ENCODE measurements at regions not wholly inside any gene's neighbourhood (a gene's known extent, or its start where the extent isn't known, plus 50 kb on each side); places are given as distances from the start of the nearest gene placed in this dataset.

GRCh38 chr13:31625115-31625514 is 114.2 kb upstream of the RXFP2 start:
- POLR2A ChIA-PET = no interaction called here
- peaks cover 16% of the 10 kb centered on the region for H3K4me1 ChIP-seq (ENCODE audit: control insufficient read depth, extremely low read depth, insufficient read depth, low read length)
- H3K4me2 ChIP-seq (ENCODE audit: insufficient read depth, low read length) = no peak overlapping the region
- FAIRE-seq (no peak), DNase-seq (ENCODE audit: low read depth, low spot score) (peak; percentile 39)
- no peaks in the 10 kb centered on the region for H3K36me3 ChIP-seq (ENCODE audit: control insufficient read depth in 2 of 2, extremely low read depth in 1 of 2, insufficient read depth in 2 of 2, low read length in 2 of 2)
- H3K27ac ChIP-seq (ENCODE audit: insufficient read depth, low read depth, low read length) = no peak overlapping the region
- CTCF ChIA-PET = no interaction called here
- no peak overlapping the region for H2AFZ ChIP-seq (ENCODE audit: low read depth, low read length)
- TF ChIP-seq EZH2 (IDR thresholded peaks at IDR 0.05; ENCODE audit: borderline replicate concordance, low read depth, low read length, severe bottlenecking) (no peak), JUN (IDR thresholded peaks at IDR 0.05; ENCODE audit: borderline replicate concordance, insufficient read depth, insufficient read length, low read depth) (no peak), MYC (IDR thresholded peaks at IDR 0.05; ENCODE audit: low read depth, low read length) (no peak), FOS (IDR thresholded peaks at IDR 0.05; ENCODE audit: borderline replicate concordance, insufficient read depth, low read length) (no peak), MAX (IDR thresholded peaks at IDR 0.05; ENCODE audit: insufficient read depth, insufficient read length) (no peak), POLR2A (IDR thresholded peaks at IDR 0.05; ENCODE audit: low read depth, low read length) (no peak), POLR2AphosphoS5 (IDR thresholded peaks at IDR 0.05; ENCODE audit: insufficient read depth, low read depth, low read length) (no peak), GATA2 (IDR thresholded peaks at IDR 0.05; ENCODE audit: insufficient read depth, insufficient read length, low read depth, low read length) (no peak)
- TF ChIP-seq, protein P1, sequence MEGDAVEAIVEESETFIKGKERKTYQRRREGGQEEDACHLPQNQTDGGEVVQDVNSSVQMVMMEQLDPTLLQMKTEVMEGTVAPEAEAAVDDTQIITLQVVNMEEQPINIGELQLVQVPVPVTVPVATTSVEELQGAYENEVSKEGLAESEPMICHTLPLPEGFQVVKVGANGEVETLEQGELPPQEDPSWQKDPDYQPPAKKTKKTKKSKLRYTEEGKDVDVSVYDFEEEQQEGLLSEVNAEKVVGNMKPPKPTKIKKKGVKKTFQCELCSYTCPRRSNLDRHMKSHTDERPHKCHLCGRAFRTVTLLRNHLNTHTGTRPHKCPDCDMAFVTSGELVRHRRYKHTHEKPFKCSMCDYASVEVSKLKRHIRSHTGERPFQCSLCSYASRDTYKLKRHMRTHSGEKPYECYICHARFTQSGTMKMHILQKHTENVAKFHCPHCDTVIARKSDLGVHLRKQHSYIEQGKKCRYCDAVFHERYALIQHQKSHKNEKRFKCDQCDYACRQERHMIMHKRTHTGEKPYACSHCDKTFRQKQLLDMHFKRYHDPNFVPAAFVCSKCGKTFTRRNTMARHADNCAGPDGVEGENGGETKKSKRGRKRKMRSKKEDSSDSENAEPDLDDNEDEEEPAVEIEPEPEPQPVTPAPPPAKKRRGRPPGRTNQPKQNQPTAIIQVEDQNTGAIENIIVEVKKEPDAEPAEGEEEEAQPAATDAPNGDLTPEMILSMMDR (IDR thresholded peaks at IDR 0.05; ENCODE audit: extremely low read depth in 1 of 2, insufficient read depth in 1 of 2, low read depth in 1 of 2, low read length in 2 of 2) = no peak
- H3K27me3 ChIP-seq (ENCODE audit: control insufficient read depth in 2 of 2, insufficient read depth in 2 of 2, low read length in 2 of 2) = no peaks in the 10 kb centered on the region
- H3K9ac ChIP-seq (replicated peaks; ENCODE audit: extremely low read depth, insufficient read depth, low read length) = no peak overlapping the region
- H4K20me1 ChIP-seq (replicated peaks; ENCODE audit: control insufficient read depth, extremely low read depth, insufficient read depth, low read length) = no peaks in the 10 kb centered on the region
- dilution Hi-C loops (cut with MboI; ENCODE audit: extremely low pct_ligation_motif_present, low sequenced_read_pairs) (no loop called here), intact Hi-C loops (cut with micrococcal nuclease) (no loop called here)
- no TSS peak for BruUV-seq (replicated peaks)
- H3K79me2 ChIP-seq (ENCODE audit: control insufficient read depth, insufficient read depth, low read length) = no peaks in the 10 kb centered on the region
- no peak overlapping the region for H3K4me3 ChIP-seq (replicated peaks in 1 of 3; ENCODE audit: insufficient read depth in 1 of 3, low read depth in 1 of 3, low read length in 3 of 3)
- H3K9me1 ChIP-seq (replicated peaks; ENCODE audit: control insufficient read depth, extremely low read depth, insufficient read depth, low read length) = no peaks in the 10 kb centered on the region
- H3K9me3 ChIP-seq (replicated peaks; ENCODE audit: control insufficient read depth, insufficient read depth, low read length) = no peaks in the 10 kb centered on the region

All from endothelial cell of umbilical vein (primary cell).